Endothelial cell of umbilical vein (primary cell): ENCODE measurements at regions not wholly inside any gene's neighbourhood (a gene's known extent, or its start where the extent isn't known, plus 50 kb on each side); places are given as distances from the start of the nearest gene placed in this dataset.

ENCODE experiments used
- BruUV-seq: library from RNA; stranded (reverse); fragments of 400-500 nt; replicated peaks from 2 replicates; lab custom pipeline; 2021; lab: Mats Ljungman, UMichigan
- CTCF ChIA-PET: fragments of 300-600, 350-600 bp; sonication (Branson Sonifier 250); formaldehyde crosslinking; loops from one replicate; lab custom pipeline; 2021; ENCODE audit warnings: antibody characterized with exemption, inconsistent platforms; lab: Charles Lee
- POLR2A ChIA-PET: fragments of 300-600, 350-600 bp; sonication (Branson Sonifier 250); formaldehyde crosslinking; loops from one replicate; lab custom pipeline; 2021; ENCODE audit warnings: antibody characterized with exemption, inconsistent platforms; lab: Charles Lee
- DNase-seq: peaks from one replicate; pipeline ENCODE4 v3.0.0-alpha.2; 2011; ENCODE audit warnings: low read depth, low spot score
- FAIRE-seq: peaks from 2 replicates; lab custom pipeline; 2011; peaks lifted over from hg19 to GRCh38; lab: Jason Lieb, UNC
- H2AFZ ChIP-seq: 2 replicates; pipeline ENCODE4 v1.6.0; 2012; ENCODE audit warnings: low read depth, low read length, control low read depth, inconsistent platforms
- H3K27ac ChIP-seq: 2 replicates; pipeline ENCODE4 v1.5.1; 2011; ENCODE audit warnings: low read depth, mild to moderate bottlenecking, control low read depth, low read length, moderate library complexity; ENCODE audit not compliant: insufficient read depth
- H3K27me3 ChIP-seq, 2 experiments: 2 replicates each; pipeline versions ENCODE4 v1.6.0 to v1.6.1; 2011; ENCODE audit warnings: low read length in 2 of 2, mixed read lengths in 1 of 2; ENCODE audit not compliant: control insufficient read depth in 2 of 2, insufficient read depth in 2 of 2
- H3K36me3 ChIP-seq, 2 experiments: 2 replicates in 1 of 2; 3 replicates in 1 of 2; pipeline ENCODE4 v1.5.1; 2011; ENCODE audit warnings: low read length in 2 of 2, mild to moderate bottlenecking in 1 of 2, moderate library complexity in 1 of 2; ENCODE audit not compliant: control insufficient read depth in 2 of 2, insufficient read depth in 2 of 2; ENCODE audit errors: extremely low read depth in 1 of 2
- H3K4me1 ChIP-seq: 3 replicates; pipeline ENCODE4 v1.5.1; 2011; ENCODE audit warnings: mild to moderate bottlenecking, low read length; ENCODE audit not compliant: control insufficient read depth, insufficient read depth; ENCODE audit errors: extremely low read depth
- H3K4me2 ChIP-seq: 2 replicates; pipeline ENCODE4 v1.6.1; 2011; ENCODE audit warnings: low read length, control low read depth, mixed read lengths; ENCODE audit not compliant: insufficient read depth
- H3K4me3 ChIP-seq, 3 experiments: fragments of 200-600 bp in 1 of 3; sonication (generic), shearing (Covaris generic) in 1 of 3; replicated peaks in 1 of 3; 2 replicates each; pipeline ENCODE4 v1.5.1; 2011 to 2016; ENCODE audit warnings: control low read depth in 3 of 3, low read length in 3 of 3, mild to moderate bottlenecking in 2 of 3, inconsistent platforms in 1 of 3, low read depth in 1 of 3, moderate library complexity in 1 of 3; ENCODE audit not compliant: insufficient read depth in 1 of 3
- H3K79me2 ChIP-seq: 2 replicates; pipeline ENCODE4 v1.6.0; 2012; ENCODE audit warnings: low read length, inconsistent platforms; ENCODE audit not compliant: control insufficient read depth, insufficient read depth
- H3K9ac ChIP-seq: replicated peaks from 2 replicates; pipeline ENCODE3; 2011; ENCODE audit warnings: low read length, control low read depth; ENCODE audit not compliant: insufficient read depth; ENCODE audit errors: extremely low read depth
- H3K9me1 ChIP-seq: replicated peaks from 3 replicates; pipeline ENCODE4 v1.6.0; 2011; ENCODE audit warnings: mild to moderate bottlenecking, low read length; ENCODE audit not compliant: control insufficient read depth, insufficient read depth; ENCODE audit errors: extremely low read depth
- H3K9me3 ChIP-seq: replicated peaks from 2 replicates; pipeline ENCODE4 v1.5.1; 2012; ENCODE audit warnings: low read length, inconsistent platforms; ENCODE audit not compliant: control insufficient read depth, insufficient read depth
- H4K20me1 ChIP-seq: replicated peaks from 2 replicates; pipeline ENCODE3; 2011; ENCODE audit warnings: mild to moderate bottlenecking, low read length; ENCODE audit not compliant: control insufficient read depth, insufficient read depth; ENCODE audit errors: extremely low read depth
- EZH2 ChIP-seq: IDR thresholded peaks from 2 replicates; pipeline ENCODE4 v1.6.1; 2012; ENCODE audit warnings: borderline replicate concordance, low read depth, mild to moderate bottlenecking, moderate library complexity, low read length, inconsistent platforms; ENCODE audit not compliant: severe bottlenecking
- FOS ChIP-seq: IDR thresholded peaks from 2 replicates; pipeline ENCODE4 v1.6.1; 2011; ENCODE audit warnings: mild to moderate bottlenecking, low read length, moderate library complexity, borderline replicate concordance; ENCODE audit not compliant: insufficient read depth
- GATA2 ChIP-seq: IDR thresholded peaks from 2 replicates; pipeline ENCODE4 v1.7.0; 2011; ENCODE audit warnings: low read depth, mild to moderate bottlenecking, moderate library complexity, mixed read lengths, low read length; ENCODE audit not compliant: insufficient read length, insufficient read depth
- JUN ChIP-seq: IDR thresholded peaks from 2 replicates; pipeline ENCODE4 v1.6.1; 2011; ENCODE audit warnings: borderline replicate concordance, low read depth; ENCODE audit not compliant: insufficient read length, insufficient read depth
- MAX ChIP-seq: IDR thresholded peaks from 2 replicates; pipeline ENCODE4 v1.6.1; 2011; ENCODE audit not compliant: insufficient read depth, insufficient read length
- MYC ChIP-seq: IDR thresholded peaks from one replicate; pipeline ENCODE4 v1.6.1; 2011; ENCODE audit warnings: mild to moderate bottlenecking, low read depth, low read length
- POLR2A ChIP-seq: IDR thresholded peaks from 2 replicates; pipeline ENCODE4 v1.6.1; 2012; ENCODE audit warnings: low read depth, mild to moderate bottlenecking, control low read depth, low read length
- POLR2AphosphoS5 ChIP-seq: IDR thresholded peaks from 2 replicates; pipeline ENCODE4 v1.6.1; 2012; ENCODE audit warnings: low read depth, mild to moderate bottlenecking, control low read depth, low read length, moderate library complexity; ENCODE audit not compliant: insufficient read depth
- dilution Hi-C: fragments of 300-500 bp; cut with MboI; formaldehyde crosslinking; loops from one replicate; pipeline ENCODE4 v1.15.0; 2019; ENCODE audit warnings: low sequenced_read_pairs; ENCODE audit not compliant: extremely low pct_ligation_motif_present
- intact Hi-C: fragments of 100-400 bp; cut with micrococcal nuclease; formaldehyde crosslinking; loops from one replicate; pipeline ENCODE4 v1.10.0; 2022
- TF ChIP-seq, protein P1 (sequence below), 2 donors: IDR thresholded peaks; 1 replicate in 1 of 2; 2 replicates in 1 of 2; pipeline ENCODE4 v1.5.1; 2011; ENCODE audit warnings: low read length in 2 of 2, mild to moderate bottlenecking in 2 of 2, moderate library complexity in 2 of 2, control low read depth in 1 of 2, inconsistent platforms in 1 of 2, low read depth in 1 of 2; ENCODE audit not compliant: insufficient read depth in 1 of 2; ENCODE audit errors: extremely low read depth in 1 of 2

GRCh38 chr20:60473211-60473610 is 515.0 kb downstream of the CDH26 start:
- dilution Hi-C loops (no loop called here), intact Hi-C loops (no loop called here)
- H3K27ac ChIP-seq: no peak overlapping the region
- TF ChIP-seq MAX (no peak), EZH2 (no peak), FOS (no peak), MYC (no peak), POLR2A (no peak), GATA2 (no peak), JUN (no peak), POLR2AphosphoS5 (no peak)
- TF ChIP-seq, protein P1, sequence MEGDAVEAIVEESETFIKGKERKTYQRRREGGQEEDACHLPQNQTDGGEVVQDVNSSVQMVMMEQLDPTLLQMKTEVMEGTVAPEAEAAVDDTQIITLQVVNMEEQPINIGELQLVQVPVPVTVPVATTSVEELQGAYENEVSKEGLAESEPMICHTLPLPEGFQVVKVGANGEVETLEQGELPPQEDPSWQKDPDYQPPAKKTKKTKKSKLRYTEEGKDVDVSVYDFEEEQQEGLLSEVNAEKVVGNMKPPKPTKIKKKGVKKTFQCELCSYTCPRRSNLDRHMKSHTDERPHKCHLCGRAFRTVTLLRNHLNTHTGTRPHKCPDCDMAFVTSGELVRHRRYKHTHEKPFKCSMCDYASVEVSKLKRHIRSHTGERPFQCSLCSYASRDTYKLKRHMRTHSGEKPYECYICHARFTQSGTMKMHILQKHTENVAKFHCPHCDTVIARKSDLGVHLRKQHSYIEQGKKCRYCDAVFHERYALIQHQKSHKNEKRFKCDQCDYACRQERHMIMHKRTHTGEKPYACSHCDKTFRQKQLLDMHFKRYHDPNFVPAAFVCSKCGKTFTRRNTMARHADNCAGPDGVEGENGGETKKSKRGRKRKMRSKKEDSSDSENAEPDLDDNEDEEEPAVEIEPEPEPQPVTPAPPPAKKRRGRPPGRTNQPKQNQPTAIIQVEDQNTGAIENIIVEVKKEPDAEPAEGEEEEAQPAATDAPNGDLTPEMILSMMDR (IDR thresholded peaks at IDR 0.05; ENCODE audit: extremely low read depth in 1 of 2, insufficient read depth in 1 of 2, low read depth in 1 of 2, low read length in 2 of 2): no peak
- no peaks in the 10 kb centered on the region for H4K20me1 ChIP-seq
- no peaks in the 10 kb centered on the region for H3K27me3 ChIP-seq
- no peaks in the 10 kb centered on the region for H3K9me1 ChIP-seq
- no TSS peak for BruUV-seq
- H3K4me1 ChIP-seq: no peaks in the 10 kb centered on the region
- no peak overlapping the region for H3K9ac ChIP-seq
- H3K9me3 ChIP-seq: peaks cover 8% of the 10 kb centered on the region
- no peaks in the 10 kb centered on the region for H3K79me2 ChIP-seq
- CTCF ChIA-PET: no interaction called here
- no peak overlapping the region for H2AFZ ChIP-seq
- no peak overlapping the region for H3K4me2 ChIP-seq
- FAIRE-seq (no peak), DNase-seq (no peak)
- no peaks in the 10 kb centered on the region for H3K36me3 ChIP-seq
- H3K4me3 ChIP-seq: no peak overlapping the region
- POLR2A ChIA-PET: no interaction called here
